HG03045 (cell line): ENCODE measurements at regions not wholly inside any gene's neighbourhood (a gene's known extent, or its start where the extent isn't known, plus 50 kb on each side); places are given as distances from the start of the nearest gene placed in this dataset.
"Not testable (repeated sequence)": the region's sequence is repeated elsewhere in the genome, so short reads cannot be mapped to it uniquely, and the experiment has no call there.

Source experiments
- ATAC-seq: cut with Tn5 transposase; IDR thresholded peaks from one replicate; pipeline ENCODE4 v1.9.1; 2021; ENCODE audit warnings: mild to moderate bottlenecking, moderate library complexity; ENCODE audit not compliant: unreplicated experiment

DNA sequence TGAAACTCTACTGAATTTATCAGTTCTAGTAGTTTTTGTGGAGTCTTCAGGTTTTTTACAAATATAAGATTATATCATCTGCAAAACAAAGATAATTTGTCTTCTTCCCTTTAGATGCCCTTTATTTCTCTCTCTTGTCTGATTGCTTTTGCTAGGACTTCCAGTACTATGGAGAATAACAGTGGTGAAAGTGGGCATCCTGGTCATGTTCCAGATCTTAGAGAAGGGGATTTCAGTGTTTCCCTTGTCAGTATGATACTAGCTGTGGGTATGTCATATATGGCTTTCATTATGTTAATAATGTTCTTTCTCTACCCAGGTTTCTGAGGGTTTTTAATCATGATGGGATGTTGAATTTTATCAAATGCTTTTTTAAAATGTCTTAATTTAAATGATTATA lies 158.1 kb upstream of the TPTE start:
- not testable (repeated sequence) for ATAC-seq

DNA sequence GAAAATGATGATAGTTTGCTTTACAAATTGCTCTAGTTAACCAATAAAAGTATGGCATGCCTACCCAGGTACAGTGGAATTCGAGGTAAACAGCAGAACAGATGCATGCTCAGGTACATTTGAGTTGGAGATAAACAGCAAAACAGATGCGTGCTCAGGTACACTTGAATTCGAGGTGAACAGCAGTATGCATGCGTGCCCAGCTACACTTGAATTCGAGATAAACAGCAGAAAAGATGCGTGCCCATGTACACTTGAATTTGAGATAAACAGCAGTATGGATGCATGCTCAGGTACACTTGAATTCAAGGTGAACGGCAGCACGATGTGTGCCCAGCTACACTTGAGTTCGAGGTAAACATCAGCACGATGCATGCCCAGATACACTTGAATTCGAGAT lies 155.2 kb upstream of the TPTE start:
- not testable (repeated sequence) for ATAC-seq

DNA sequence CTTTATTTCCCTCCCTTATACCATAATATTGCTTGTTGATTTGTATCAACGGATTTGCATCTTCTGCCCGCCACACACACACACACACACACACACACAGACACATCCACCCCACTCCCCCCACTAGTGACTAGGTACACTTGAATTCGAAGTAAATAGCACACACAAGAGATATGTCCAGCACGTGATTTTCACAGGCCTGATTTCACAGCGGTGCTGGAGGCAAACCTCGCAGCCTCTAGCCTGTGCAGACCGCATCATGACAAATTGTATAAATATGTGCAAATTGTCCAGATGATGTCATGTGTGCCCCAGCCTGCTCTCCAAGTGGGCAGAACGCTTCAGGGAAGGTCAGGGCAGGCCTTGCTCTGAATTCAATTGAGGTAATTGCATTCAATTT lies 153.8 kb upstream of the TPTE start:
- not testable (repeated sequence) for ATAC-seq

DNA sequence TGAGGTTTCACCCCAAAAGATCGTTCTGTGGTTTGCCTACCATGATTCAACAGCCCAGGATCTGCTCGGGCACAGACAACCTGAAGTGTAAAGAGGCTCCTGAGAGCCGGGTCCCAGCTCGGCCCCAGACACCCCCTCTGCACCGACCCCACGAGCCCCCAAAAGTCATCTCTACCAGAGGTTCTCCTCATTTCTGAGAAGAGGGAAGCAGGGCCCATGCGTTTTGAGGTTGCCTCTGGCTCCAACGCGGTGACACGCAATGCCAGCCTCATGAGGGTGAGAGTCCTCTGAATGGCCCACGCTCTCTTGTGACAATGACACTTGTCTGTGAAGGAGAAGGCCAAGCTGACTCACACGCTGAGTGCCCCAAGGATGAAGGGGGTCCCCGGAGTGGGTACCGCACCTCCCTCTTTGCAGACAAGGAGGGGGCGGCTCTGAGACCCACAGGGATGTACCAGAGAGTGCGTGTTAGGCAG lies 153.0 kb upstream of the TPTE start:
- not testable (repeated sequence) for ATAC-seq

DNA sequence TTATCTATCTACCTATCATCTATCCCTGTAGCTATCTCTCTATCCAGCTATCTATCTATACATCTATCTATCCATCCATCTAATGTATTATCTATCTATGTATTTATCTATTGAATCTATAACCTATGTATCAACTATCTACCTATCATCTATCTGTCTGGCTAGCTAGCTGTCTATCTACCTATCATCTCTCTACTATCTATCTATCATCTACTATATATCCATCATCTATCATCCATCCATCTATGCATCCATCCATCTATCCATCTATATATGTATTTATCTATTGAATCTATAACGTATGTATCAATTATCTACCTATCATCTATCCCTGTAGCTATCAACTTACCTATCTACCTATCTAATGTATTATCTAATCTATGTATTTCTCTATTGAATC lies 152.1 kb upstream of the TPTE start:
- ATAC-seq, result not testable (repeated sequence)

DNA sequence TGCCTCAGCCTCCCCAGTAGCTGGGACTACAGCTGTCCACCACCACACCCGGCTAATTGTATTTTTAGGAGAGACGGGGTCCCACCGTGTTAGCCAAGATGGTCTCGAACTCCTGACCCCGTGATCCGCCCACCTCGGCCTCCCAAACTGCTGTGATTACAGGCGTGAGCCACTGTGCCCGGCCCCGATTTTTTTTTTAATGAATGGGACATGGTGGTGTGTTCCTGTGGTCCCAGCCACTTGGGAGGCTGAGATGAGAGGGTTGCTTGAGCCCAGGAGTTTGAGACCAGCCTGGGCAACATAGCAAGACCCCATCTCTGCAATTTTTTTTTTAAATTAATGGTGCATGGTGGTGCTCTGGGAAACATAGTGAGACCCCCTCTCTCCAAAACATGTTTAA lies 143.6 kb upstream of the TPTE start:
- not testable (repeated sequence) for ATAC-seq

DNA sequence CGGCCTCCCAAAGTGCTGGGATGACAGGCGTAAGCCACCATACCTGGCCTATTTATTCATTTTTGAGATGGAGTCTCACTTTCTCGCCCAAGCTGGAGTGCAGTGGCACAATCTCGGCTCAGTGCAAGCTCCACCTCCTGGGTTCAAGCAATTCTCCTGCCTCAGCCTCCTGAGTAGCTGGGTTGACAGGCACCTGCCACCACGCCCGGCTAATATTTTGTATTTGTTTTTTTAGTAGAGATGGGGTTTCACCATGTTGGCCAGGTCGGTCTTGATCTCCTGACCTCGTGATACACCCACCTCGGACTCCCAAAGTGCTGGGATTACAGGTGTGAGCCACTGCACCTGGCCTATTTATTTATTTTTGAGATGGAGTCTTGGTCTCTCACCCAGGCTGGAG lies 141.6 kb upstream of the TPTE start:
- not testable (repeated sequence) for ATAC-seq

DNA sequence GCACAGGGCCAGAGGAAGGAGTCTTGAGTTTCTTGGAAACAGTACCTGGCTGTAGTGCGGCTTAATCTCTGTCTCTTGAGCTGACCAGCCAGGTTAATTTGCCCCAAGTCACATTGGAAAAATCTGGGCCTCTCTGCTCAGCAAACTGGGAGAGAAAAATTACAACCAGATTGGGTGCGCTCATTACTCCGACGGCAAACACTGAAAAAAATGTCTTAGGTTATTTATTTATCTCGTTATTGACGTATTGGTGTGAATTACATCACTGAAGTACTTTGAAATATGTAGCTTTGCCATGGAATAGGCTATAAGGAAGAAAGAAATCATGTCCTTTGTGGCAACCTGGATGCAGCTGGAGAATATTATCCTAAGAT lies 139.7 kb upstream of the TPTE start:
- ATAC-seq, result not testable (repeated sequence)

DNA sequence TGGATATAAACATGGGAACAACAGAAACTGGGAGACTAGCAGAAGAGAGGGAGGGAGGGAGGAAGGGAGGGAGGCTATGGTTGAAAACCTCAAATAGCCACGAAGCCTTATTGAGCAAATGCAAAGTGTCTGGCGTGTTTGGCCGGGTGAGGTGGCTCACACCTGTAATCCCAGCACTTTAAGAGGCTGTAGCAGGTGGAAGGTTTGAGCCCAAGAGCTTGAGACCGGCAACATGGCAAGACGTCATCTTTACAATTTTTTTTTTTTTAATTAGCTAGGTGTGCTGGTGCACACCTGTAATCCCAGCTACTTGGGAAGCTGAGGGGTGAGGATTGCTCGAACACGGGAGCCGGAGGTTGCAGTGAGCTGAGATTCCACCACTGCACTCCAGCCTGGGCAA lies 139.2 kb upstream of the TPTE start:
- ATAC-seq, result not testable (repeated sequence)

DNA sequence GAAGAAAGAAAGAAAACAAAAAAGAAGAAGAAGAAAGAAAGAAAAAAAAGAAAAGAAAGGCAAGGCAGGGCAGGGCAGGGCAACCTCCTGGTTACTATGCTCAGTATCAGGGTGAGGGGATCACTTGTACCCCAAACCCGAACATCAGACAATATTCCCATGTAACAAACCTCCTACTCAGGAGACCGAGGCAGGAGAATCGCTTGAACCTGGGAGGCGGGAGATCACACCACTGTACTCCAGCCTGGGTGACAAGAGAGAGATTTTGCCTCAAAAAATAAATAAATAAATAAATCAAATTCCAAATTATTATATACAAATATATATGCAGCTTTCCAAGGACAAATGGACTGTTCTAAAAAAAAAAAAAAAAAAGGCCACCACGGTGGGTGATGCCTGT lies 138.8 kb upstream of the TPTE start:
- not testable (repeated sequence) for ATAC-seq

DNA sequence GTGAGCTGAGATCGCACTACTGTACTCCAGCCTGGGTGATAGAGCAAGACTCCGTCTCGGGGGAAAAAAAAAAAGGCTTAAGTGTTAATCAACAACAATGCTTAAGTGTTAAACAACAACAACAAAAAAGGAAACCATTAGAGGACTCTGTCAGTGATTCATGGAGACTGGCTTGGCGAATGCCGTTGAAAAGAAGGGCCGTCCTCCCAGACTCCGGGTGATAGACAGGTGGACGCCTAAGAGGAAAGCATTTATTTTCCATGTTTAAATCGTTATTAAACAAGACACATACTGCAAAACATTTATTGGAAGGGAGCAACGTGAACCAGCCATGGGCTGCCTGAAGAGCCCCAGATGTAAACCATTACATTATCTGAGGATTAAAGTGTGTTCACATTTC lies 137.8 kb upstream of the TPTE start:
- ATAC-seq, result not testable (repeated sequence)

DNA sequence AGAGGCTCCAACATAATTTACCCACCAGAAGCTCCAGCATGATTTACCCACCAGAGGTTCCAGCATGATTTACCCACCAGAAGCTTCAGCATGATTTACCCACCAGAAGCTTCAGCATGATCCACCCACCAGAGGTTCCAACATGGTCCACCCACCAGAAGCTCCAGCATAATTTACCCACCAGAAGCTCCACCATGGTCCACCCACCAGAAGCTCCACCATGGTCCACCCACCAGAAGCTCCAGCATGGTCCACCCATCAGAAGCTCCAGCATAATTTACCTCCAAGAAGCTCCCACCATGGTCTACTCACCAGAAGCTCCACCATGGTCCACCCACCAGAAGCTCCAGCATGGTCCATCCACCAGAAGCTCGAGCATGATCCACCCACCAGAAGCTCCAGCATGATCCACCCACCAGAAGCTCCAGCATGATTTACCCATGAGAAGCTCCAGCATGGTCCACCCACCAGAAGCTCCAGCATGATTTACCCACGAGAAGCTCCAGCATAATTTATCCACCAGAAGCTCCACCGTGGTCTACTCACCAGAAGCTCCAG lies 137.0 kb upstream of the TPTE start:
- not testable (repeated sequence) for ATAC-seq

DNA sequence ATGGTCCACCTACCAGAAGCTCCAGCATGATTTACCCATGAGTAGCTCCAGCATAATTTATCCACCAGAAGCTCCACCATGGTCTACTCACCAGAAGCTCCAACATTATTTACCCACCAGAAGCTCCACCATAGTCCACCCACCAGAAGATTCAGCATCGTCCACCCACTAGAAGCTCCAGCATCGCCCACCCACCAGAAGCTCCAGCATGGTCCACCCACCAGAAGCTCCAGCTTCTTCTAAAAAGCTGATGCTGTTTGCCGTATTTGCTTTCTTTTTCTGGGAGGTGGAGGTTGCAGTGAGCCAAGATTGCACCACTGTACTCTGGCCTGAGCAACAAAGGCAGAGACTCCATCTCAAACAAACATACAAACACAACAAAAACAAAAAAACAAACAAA lies 136.2 kb upstream of the TPTE start:
- ATAC-seq, result not testable (repeated sequence)

DNA sequence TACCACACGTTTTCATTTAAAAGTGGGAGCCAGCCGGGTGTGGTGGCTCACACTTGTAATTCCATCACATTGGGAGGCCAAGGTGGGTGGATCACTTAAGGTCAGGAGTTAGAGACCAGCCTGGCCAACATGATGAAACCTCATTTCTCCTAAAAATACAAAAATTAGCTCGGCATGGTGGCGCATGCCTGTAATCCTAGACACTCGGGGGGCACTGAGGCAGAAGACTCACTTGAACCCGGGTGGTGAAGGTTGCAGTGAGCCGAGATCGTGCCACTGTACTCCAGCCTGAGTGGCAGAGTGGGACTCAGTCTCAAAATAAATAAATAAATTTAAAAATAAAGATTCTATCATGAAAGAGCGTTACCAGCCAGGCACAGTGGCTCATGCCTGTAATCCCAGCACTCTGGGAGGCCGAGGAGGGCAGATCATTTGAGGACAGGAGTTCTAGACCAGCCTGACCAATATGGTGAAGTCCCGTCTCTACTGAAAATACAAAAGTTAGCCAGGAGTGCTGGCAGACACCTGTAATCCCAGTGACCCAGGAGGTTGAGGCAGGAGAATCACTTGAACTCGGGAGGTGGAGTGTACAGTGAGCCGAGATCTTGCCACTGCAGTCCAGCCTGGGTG lies 135.4 kb upstream of the TPTE start:
- not testable (repeated sequence) for ATAC-seq

DNA sequence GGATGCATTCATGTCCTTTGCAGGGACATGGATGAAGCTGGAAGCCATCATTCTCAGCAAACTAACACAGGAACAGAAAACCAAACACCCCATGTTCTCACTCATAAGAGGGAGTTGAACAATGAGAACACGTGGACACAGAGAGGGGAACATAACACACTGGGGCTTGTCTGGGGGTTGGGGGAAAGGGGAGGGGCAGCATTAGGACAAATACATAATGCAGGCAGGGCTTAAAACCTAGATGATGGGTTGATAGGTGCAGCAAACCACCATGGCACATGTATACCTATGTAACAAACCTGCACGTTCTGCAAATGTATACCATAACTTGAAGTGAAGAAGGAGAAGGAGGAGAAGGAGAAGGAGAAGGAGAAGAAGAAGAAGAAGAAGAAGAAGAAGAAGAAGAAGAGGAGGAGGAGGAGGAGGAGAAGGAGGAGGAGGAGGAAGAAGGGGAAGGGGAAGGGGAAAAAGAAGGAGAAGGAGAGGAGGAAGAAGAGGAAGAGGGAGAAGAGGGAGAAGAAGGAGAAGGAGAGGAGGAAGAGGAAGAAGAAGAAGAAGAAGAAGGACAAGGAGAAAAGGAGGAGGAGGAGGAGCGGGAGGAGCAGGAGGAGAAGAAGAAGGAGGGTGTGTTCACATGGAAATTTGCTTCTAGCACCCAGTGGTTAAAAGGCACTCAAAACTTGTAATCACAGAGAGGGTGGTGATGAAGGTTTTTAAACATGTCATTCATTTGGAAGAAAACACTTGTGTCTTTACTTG lies 133.5 kb upstream of the TPTE start:
- not testable (repeated sequence) for ATAC-seq

DNA sequence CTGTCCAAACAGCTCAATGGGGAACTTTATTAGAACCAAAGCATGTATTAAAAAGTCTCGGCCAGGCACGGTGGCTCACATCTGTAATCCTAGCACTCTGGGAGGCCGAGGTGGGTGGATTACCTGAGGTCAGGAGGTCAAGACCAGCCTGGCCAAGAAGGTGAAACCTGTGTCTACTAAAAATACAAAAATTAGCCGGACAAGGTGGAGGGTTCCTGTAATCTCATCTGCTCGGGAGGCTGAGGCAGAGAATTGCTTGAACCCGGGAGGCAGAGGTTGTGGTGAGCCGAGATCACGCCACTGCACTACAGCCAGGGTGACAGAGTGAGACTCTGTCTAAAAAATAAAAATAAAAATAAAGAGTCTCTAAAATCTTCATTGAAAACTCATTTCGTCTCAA lies 132.8 kb upstream of the TPTE start:
- ATAC-seq, result not testable (repeated sequence)

DNA sequence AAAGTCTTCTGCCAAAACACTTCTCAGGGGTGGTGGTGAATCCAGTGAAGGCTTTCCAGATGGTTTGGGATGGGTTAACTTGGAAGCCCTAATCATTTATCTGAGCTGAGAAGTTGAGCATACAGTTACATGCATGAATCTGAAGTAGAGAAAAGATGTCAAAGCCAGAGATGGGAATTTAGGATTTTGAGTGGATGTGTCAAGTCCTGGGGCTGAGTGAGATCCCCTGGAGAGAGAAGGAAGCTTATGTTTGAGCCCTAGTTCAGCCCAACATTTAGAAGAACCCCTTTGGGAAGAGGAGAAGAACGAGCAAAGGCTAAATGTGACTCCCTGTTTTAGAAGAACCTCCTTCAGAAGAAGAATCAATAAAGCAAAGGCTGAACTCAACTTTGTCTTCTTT lies 129.1 kb upstream of the TPTE start:
- ATAC-seq, result not testable (repeated sequence)

DNA sequence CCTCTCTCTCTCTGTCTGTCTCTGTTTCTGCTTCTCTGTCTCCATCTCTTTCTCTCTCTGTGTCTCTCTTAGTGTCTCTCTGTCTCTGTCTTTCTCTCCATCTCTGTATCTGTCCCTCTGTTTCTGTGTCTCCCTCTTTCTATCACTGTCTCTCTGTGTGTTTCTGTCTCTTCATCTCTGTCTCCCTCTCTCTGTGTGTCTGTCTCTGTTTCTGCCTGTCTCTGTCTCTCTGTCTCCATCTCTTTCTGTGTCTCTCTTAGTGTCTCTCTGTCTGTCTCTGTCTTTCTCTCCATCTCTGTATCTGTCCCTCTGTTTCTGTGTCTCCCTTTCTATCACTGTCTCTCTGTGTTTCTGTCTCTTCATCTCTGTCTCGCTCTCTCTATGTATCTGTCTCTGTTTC lies 125.4 kb upstream of the TPTE start:
- ATAC-seq, result not testable (repeated sequence)

DNA sequence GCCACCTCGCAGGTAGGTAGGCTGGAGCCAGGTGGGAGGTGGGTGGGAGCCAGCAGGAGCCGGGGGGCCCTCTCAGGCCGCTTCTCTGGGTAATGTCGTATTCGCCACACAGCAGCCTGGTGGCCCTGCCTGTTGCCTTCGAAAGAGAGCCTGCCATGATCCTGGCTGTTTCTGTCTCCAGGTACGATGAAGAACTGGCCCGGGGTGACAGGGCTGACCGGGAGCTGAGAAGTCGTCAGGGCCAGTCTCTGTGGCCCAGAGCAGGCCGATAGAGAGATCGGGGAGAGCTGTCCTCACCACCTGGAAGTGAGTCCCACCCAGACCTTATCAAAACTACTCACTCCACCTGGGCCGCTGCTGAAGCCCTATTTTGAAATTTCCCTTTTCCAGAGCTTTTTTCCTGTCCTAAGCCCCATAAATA lies 123.9 kb upstream of the TPTE start:
- not testable (repeated sequence) for ATAC-seq

DNA sequence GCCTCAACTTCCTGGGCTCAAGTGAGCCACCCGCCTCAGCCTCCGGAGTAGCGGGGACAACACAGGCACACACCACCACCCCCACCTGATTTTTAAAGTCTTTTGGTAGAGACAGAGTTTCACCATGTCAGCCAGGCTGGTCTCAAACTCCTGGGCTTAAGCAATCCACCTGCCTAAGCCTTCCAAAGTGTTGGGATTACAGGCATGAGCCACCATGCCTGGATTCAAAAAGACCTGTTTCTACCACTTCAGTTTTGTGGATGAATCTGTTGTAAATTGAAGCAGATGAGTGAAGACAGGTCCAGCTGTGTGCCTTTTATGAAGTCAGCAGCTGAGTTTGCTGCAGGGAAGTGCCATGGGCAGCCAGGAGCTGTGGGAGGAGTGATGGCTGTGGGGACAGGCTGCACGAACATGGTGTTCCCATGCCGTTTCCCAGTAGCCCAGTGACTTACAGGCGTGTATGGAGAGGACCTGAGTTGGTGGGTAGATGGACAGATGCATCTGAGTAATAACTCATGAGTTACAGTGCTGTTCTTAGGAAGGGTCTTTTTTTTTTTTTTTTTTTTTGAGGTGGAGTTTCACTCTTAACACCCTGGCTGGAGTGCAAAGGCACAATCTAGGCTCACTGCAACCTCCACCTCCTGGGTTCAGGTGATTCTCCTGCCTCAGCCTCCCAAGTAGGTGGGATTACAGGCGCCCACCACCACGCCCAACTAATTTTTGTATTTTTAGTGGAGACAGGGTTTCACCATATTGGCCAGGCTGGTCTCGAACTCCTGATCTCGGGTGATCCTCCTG lies 122.5 kb upstream of the TPTE start:
- not testable (repeated sequence) for ATAC-seq
